ENCODE measurements at regions not wholly inside any gene's neighbourhood (a gene's known extent, or its start where the extent isn't known, plus 50 kb on each side); places are given as distances from the start of the nearest gene placed in this dataset.

- no peak for TF ChIP-seq CTCF (conservative IDR thresholded peaks at IDR 0.05 in 1 of 2, IDR thresholded peaks at IDR 0.05 in 1 of 2; ENCODE audit: extremely low read depth in 1 of 2, insufficient read depth in 1 of 2, low read depth in 1 of 2, low read length in 2 of 2)
- no peak for TF ChIP-seq EZH2 (IDR thresholded peaks at IDR 0.05; ENCODE audit: borderline replicate concordance, low read length)
Observed at GRCh38 chr9:38172586-38172985, 103.6 kb upstream of the SHB start.

All from mammary epithelial cell (primary cell).